Memory B cell (primary cell): ENCODE measurements at regions not wholly inside any gene's neighbourhood (a gene's known extent, or its start where the extent isn't known, plus 50 kb on each side); places are given as distances from the start of the nearest gene placed in this dataset.

Experiments used
- ATAC-seq: fragments of 150-1000 bp; cut with Tn5 transposase; 2 replicates; pipeline ENCODE4 v1.10.0; 2021; ENCODE audit warnings: low read depth, mild to moderate bottlenecking, moderate library complexity
- DNase-seq, 2 donors: peaks; one replicate each; pipeline ENCODE4 v3.0.0; 2022; ENCODE audit warnings: low spot score in 2 of 2
- H3K27ac Mint-ChIP-seq: one replicate; pipeline ENCODE4 v1.8.0; 2022; ENCODE audit warnings: mild to moderate bottlenecking, moderate library complexity, mixed read lengths
- H3K27me3 Mint-ChIP-seq: one replicate; pipeline ENCODE4 v1.8.0; 2022; ENCODE audit warnings: mixed read lengths
- H3K36me3 Mint-ChIP-seq: one replicate; pipeline ENCODE4 v1.8.0; 2022; ENCODE audit warnings: mild to moderate bottlenecking, mixed read lengths
- H3K4me1 Mint-ChIP-seq: one replicate; pipeline ENCODE4 v1.8.0; 2022; ENCODE audit warnings: mixed read lengths
- H3K4me3 Mint-ChIP-seq: one replicate; pipeline ENCODE4 v1.8.0; 2022; ENCODE audit warnings: mild to moderate bottlenecking, moderate library complexity, mixed read lengths
- H3K9me3 Mint-ChIP-seq: one replicate; pipeline ENCODE4 v1.8.0; 2022; ENCODE audit warnings: mixed read lengths

DNA sequence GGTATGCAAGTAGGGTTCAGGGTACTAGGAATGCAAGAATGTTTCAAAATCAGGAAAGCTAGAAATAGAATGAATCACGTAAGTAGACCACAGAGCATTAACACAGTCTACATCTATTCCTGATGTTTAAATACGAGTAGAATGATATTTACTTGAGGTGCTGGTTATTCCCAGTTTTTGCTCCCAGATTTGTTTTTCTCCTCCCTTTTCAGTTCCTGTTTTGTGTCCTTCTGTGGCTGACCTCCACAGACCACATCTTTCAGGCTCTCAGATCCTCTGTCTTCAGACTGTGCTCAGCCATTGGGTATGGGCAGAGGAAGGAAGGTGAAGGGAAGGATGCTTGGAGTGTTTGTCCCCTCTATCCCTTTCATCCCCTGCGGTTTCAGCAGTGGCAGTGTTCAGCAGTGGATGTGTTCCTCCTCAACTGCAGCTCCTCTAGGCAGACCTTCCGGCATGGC is 276.6 kb downstream of the ZNF621 start:
- no peaks in the 10 kb centered on the region for H3K36me3 Mint-ChIP-seq
- H3K4me3 Mint-ChIP-seq: no peak overlapping the region
- peaks cover 2% of the 10 kb centered on the region for H3K9me3 Mint-ChIP-seq
- ATAC-seq: no peak
- peaks cover 3% of the 10 kb centered on the region for H3K4me1 Mint-ChIP-seq
- no peak for DNase-seq
- H3K27ac Mint-ChIP-seq: no peak overlapping the region
- H3K27me3 Mint-ChIP-seq: peaks cover 2% of the 10 kb centered on the region

DNA sequence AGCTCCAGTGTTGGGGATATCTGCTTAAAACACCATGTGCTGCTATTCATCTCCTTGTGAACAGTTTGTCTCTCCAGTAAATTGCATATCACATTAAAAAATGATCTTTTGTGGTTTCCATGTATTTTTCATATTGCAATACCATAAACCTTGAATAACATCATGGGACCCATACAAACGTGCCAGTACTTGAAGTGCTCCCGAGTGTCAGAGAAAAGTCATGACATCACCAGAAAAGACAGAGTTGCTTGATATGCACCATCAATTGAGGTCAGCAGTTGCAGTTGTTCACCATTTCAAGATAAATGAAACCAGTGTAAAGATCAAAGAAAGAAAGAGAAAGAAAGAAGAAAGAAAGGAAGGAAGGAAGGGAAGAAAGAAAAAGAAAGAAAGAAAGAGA is 278.6 kb downstream of the ZNF621 start:
- peaks cover 3% of the 10 kb centered on the region for H3K4me1 Mint-ChIP-seq
- ATAC-seq: no peak
- H3K27me3 Mint-ChIP-seq: peaks cover 2% of the 10 kb centered on the region
- H3K4me3 Mint-ChIP-seq: no peak overlapping the region
- no peak for DNase-seq
- H3K9me3 Mint-ChIP-seq: peaks cover 2% of the 10 kb centered on the region
- H3K36me3 Mint-ChIP-seq: no peaks in the 10 kb centered on the region
- H3K27ac Mint-ChIP-seq: no peak overlapping the region

DNA sequence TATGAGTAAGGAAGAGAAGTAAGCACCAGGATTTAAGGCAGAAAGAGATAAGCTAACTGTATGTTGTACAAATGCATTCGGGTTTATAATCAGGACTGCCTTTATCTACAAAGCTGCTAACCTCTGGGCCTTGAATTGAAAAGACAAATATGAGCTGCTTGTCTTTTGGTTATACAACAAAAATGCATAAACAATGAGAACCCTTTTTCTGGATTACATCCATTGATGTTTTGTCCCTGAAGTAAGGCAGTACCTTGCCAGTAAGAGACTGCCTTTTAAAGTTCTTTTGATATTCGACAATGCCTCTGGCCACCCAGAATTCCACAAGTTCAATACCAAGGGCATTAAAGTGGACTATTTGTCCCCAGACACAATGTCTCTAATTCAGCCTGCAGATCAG is 280.7 kb downstream of the ZNF621 start:
- Mint-ChIP-seq H3K36me3 (no peaks in the 10 kb centered on the region), H3K27me3 (peaks cover 2% of the 10 kb centered on the region), H3K4me3 (no peak overlapping the region), H3K27ac (no peak overlapping the region), H3K4me1 (peaks cover 3% of the 10 kb centered on the region), H3K9me3 (peaks cover 9% of the 10 kb centered on the region)
- DNase-seq: no peak
- ATAC-seq: no peak

- H3K27me3 Mint-ChIP-seq: peaks cover 2% of the 10 kb centered on the region
- ATAC-seq: no peak
- H3K9me3 Mint-ChIP-seq: peaks cover 14% of the 10 kb centered on the region
- no peak overlapping the region for H3K4me3 Mint-ChIP-seq
- H3K4me1 Mint-ChIP-seq: no peaks in the 10 kb centered on the region
- no peak overlapping the region for H3K27ac Mint-ChIP-seq
- no peak for DNase-seq
- H3K36me3 Mint-ChIP-seq: peaks cover 9% of the 10 kb centered on the region
These were observed 286.1 kb downstream of the ZNF621 start for GRCh38 chr3:40810813-40811212.

- Mint-ChIP-seq H3K4me3 (no peak overlapping the region), H3K9me3 (peaks cover 2% of the 10 kb centered on the region), H3K27ac (no peak overlapping the region), H3K36me3 (peaks cover 5% of the 10 kb centered on the region), H3K4me1 (no peaks in the 10 kb centered on the region), H3K27me3 (peaks cover 2% of the 10 kb centered on the region)
- no peak for ATAC-seq
- DNase-seq: no peak
These were observed 292.3 kb downstream of the ZNF621 start for GRCh38 chr3:40817017-40817416.

GRCh38 chr3:40821315-40821714 is 296.6 kb downstream of the ZNF621 start:
- Mint-ChIP-seq H3K27me3 (no peaks in the 10 kb centered on the region), H3K27ac (no peak overlapping the region), H3K4me3 (no peak overlapping the region), H3K4me1 (no peaks in the 10 kb centered on the region), H3K36me3 (no peaks in the 10 kb centered on the region), H3K9me3 (no peaks in the 10 kb centered on the region)
- ATAC-seq (no peak), DNase-seq (no peak)

DNA sequence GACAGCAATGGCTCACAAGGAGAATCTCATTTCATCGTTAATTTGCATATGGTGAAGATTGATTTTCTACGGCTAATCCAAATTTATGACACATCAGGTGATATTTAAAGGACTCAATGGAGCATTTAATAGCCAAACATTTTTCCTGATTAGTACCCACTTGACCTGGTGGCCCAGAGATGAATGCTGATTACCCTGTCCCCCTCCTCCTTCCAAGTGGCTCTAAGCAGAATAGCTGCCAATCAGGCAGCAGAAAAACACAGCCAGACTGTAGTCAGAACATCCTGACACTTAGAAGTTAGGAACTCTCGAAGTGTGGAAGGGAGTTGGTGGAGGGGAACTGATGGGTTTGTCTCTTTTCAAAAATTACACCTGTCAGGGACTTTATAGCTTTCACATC is 302.5 kb downstream of the ZNF621 start:
- Mint-ChIP-seq H3K27ac (no peak overlapping the region), H3K9me3 (peaks cover 1% of the 10 kb centered on the region), H3K4me1 (peaks cover 2% of the 10 kb centered on the region), H3K27me3 (no peaks in the 10 kb centered on the region), H3K36me3 (no peaks in the 10 kb centered on the region), H3K4me3 (no peak overlapping the region)
- DNase-seq: no peak
- ATAC-seq: no peak

DNA sequence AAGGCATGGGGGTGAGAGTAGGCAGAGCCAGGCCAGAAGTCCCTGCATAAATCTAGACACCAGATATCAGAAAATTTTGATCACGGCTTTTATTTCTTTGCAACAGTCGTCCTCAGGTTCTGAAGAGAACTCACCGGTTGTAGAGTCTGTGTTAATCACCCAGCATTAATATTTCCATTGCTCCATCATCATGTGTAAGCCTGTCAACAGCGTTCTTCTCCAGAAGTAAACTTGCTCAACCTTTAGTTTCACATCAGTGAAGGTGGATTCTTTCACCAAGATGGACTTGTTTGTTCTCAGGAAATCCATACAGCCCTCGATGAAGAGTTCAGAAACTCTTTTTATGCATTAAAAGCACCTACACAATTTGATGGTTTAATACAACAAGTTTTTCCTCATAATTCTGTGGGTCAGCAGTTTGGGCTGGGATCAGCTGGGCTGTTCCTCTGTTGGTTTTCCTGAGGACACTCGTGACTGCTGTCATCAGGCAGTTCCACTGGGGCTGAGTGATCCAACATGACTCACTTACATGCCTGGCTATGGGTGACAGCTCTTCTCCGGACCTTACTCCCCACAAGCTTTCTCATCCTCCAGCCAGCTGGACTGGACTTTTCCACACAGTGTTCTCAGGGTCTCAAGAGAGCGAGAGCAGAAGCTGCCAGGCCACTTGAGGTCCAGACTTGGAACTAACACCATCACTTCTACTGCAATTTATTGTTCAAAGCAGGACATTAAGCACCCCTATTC is 303.4 kb downstream of the ZNF621 start:
- H3K27me3 Mint-ChIP-seq: no peaks in the 10 kb centered on the region
- H3K4me1 Mint-ChIP-seq: peaks cover 2% of the 10 kb centered on the region

DNA sequence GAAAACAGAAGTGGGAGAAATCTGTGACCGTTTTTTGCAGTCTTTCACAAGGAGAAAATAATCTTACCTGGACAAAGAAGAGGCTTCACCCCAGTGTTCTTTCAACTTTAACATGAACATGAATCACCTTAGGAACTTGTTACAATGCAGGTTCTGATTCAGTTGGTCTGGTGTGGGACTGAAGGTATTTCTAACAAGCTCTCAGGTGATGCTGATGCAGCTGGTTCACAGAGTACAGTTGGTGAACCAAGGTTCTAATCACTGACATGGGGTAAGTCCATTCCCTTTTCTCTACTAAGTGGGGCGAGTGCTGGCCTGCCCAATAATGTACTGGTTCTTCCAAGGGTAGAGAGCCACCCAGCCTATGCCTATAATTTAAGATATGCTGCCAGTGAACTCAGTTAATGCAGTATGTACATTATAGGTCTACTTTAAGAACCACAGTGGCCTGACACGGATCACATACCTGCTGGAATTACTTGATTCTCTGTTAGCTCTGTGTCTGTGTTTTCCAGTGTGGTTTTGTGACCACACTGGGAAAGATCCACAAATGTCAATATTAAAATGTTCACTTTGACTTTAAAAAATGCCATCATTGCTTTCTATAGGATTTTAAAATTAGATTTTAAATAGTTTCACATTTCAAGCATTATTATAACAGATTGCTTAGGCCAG is 304.1 kb downstream of the ZNF621 start:
- DNase-seq (no peak), ATAC-seq (no peak)
- Mint-ChIP-seq H3K27me3 (peaks cover 2% of the 10 kb centered on the region), H3K4me3 (no peak overlapping the region), H3K4me1 (peaks cover 2% of the 10 kb centered on the region), H3K9me3 (peaks cover 1% of the 10 kb centered on the region), H3K27ac (no peak overlapping the region), H3K36me3 (no peaks in the 10 kb centered on the region)

More for the DNA sequence above, 303.4 kb downstream of the ZNF621 start:
- H3K36me3 Mint-ChIP-seq: no peaks in the 10 kb centered on the region
- no peak for ATAC-seq
- H3K4me3 Mint-ChIP-seq: no peak overlapping the region
- H3K9me3 Mint-ChIP-seq: peaks cover 1% of the 10 kb centered on the region
- H3K27ac Mint-ChIP-seq: no peak overlapping the region
- DNase-seq: no peak

DNA sequence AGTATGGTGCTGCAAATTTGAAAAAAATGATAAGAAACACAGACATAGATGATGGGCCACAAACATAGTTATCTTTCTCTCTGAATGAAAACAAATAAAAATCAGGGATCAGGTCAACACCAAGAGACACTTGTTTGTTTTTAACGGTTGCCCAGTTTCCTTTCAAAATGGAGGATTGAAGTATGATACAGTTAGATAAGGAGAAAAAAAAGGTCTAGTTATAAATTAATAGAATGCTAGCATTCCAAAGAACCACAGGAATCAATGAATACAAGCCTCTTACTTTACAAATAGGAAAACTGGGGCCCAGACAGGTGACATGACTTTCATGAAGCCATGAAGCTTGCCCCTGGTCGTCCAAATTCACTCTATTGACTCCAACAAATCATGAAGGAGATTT is 305.1 kb downstream of the ZNF621 start:
- H3K9me3 Mint-ChIP-seq: peaks cover 1% of the 10 kb centered on the region
- H3K36me3 Mint-ChIP-seq: no peaks in the 10 kb centered on the region
- DNase-seq (no peak), ATAC-seq (no peak)
- H3K4me3 Mint-ChIP-seq: no peak overlapping the region
- no peak overlapping the region for H3K27ac Mint-ChIP-seq
- peaks cover 2% of the 10 kb centered on the region for H3K27me3 Mint-ChIP-seq
- H3K4me1 Mint-ChIP-seq: peaks cover 2% of the 10 kb centered on the region

GRCh38 chr3:40837300-40837699 is 312.5 kb downstream of the ZNF621 start:
- Mint-ChIP-seq H3K27me3 (peaks cover 2% of the 10 kb centered on the region), H3K9me3 (no peaks in the 10 kb centered on the region)

GRCh38 chr3:40841131-40841530 is 316.4 kb downstream of the ZNF621 start:
- H3K27me3 Mint-ChIP-seq: peaks cover 1% of the 10 kb centered on the region
- ATAC-seq (no peak), DNase-seq (no peak)
- H3K27ac Mint-ChIP-seq: no peak overlapping the region
- peaks cover 3% of the 10 kb centered on the region for H3K36me3 Mint-ChIP-seq
- no peaks in the 10 kb centered on the region for H3K4me1 Mint-ChIP-seq
- no peak overlapping the region for H3K4me3 Mint-ChIP-seq
- peaks cover 3% of the 10 kb centered on the region for H3K9me3 Mint-ChIP-seq

More at GRCh38 chr3:40837300-40837699, 312.5 kb downstream of the ZNF621 start:
- no peak for ATAC-seq
- Mint-ChIP-seq H3K27ac (no peak overlapping the region), H3K36me3 (no peaks in the 10 kb centered on the region), H3K4me3 (no peak overlapping the region), H3K4me1 (no peaks in the 10 kb centered on the region)
- no peak for DNase-seq

DNA sequence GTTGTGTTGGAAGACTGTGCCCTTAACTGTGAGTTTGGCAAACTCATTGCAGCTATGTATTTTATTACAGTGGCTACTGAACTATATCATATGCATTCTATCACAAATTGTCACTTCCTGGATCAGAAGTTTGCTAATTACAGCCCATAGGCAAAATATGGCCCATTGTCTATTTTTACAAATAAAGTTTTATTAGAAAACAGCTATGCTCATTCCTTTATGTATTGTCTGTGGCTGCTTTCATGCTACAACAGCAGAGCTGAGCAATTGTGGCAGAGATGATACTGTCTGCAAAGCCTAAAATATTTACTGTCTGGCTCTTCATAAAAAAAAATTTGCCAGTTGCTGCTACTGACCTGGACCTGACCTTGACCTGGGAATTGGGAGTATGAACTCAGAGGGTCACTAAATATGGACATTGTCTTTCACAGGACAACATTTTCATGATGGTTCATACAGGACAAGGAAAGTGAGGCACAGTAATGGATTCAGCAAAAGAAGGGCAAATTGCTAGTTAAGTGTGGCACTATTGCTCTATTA is 316.9 kb downstream of the ZNF621 start:
- ATAC-seq (no peak), DNase-seq (no peak)
- no peaks in the 10 kb centered on the region for H3K4me1 Mint-ChIP-seq
- H3K36me3 Mint-ChIP-seq: peaks cover 3% of the 10 kb centered on the region
- no peak overlapping the region for H3K4me3 Mint-ChIP-seq
- H3K9me3 Mint-ChIP-seq: peaks cover 3% of the 10 kb centered on the region
- no peak overlapping the region for H3K27ac Mint-ChIP-seq
- peaks cover 1% of the 10 kb centered on the region for H3K27me3 Mint-ChIP-seq

- peaks cover 3% of the 10 kb centered on the region for H3K36me3 Mint-ChIP-seq
- ATAC-seq: no peak
- peaks cover 3% of the 10 kb centered on the region for H3K9me3 Mint-ChIP-seq
- H3K4me3 Mint-ChIP-seq: no peak overlapping the region
- H3K4me1 Mint-ChIP-seq: no peaks in the 10 kb centered on the region
- no peak overlapping the region for H3K27ac Mint-ChIP-seq
- DNase-seq: no peak
- peaks cover 1% of the 10 kb centered on the region for H3K27me3 Mint-ChIP-seq
These were observed 318.0 kb downstream of the ZNF621 start for GRCh38 chr3:40842714-40843113.
